Esophagus squamous epithelium (tissue), 4 donors: ENCODE measurements at regions not wholly inside any gene's neighbourhood (a gene's known extent, or its start where the extent isn't known, plus 50 kb on each side); places are given as distances from the start of the nearest gene placed in this dataset.
A peak's percentile ranks its signal among the peaks of the same experiment; 100 is the strongest.

Experiments
- CTCF ChIP-seq, 6 experiments: fragments of 450-650 bp in 4 of 6; fragments of 200-600 bp in 2 of 6; sonication (generic) in 2 of 6; IDR thresholded peaks; one replicate each; pipeline ENCODE4 v1.5.1; 2016 to 2019; ENCODE audit warnings: antibody characterized with exemption in 6 of 6, mild to moderate bottlenecking in 4 of 6, moderate library complexity in 4 of 6
- POLR2A ChIP-seq, 4 donors: fragments of 450-650 bp; IDR thresholded peaks; one replicate each; pipeline ENCODE4 v1.6.1; 2017; ENCODE audit warnings: antibody characterized with exemption in 4 of 4, mild to moderate bottlenecking in 4 of 4, moderate library complexity in 3 of 4

- TF ChIP-seq CTCF (IDR thresholded peaks at IDR 0.05): peak in 5 of 6 experiments; percentile 37 to 65 (median 43)
- TF ChIP-seq POLR2A (IDR thresholded peaks at IDR 0.05): no peak
Measured at GRCh38 chr16:72400257-72401083, 228.5 kb upstream of the PMFBP1 start.
